GM19395 (cell line): ENCODE measurements at regions not wholly inside any gene's neighbourhood (a gene's known extent, or its start where the extent isn't known, plus 50 kb on each side); places are given as distances from the start of the nearest gene placed in this dataset.
A peak's percentile ranks its signal among the peaks of the same experiment; 100 is the strongest.

Source experiments
- ATAC-seq: cut with Tn5 transposase; IDR thresholded peaks from one replicate; pipeline ENCODE4 v1.9.1; 2021; ENCODE audit warnings: mild to moderate bottlenecking, moderate library complexity; ENCODE audit not compliant: unreplicated experiment

DNA sequence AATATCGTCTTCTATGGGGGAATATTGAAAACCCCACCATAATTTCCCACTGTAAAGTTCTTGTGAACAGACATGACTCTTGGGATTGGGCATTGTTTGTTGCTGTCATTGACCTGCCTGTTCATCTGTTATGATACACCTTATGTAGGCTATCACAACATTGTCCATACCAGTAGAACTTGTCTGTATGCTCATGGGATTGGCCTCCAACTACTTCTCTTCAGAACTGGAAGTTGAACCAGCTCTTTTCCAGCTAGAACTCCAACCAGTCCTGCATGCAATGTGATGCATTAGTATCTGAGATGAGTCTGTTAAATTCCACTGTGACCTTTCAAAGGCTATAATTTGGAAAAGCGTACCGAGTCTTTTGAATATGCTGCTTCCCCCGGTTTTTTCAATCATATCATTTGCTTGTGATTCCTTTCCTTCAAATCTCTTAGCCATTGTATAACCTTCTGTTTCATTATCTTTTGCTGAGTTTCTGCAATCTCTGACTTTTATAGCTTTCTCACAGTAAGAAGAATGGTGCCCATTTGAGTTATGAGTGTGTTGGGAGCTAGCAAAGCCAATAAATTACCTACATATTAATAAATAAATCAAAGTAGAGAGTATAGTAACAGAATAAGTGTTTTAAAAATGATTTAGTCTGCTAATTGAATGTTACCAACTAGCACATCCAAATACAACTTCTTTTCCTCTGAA, 101.9 kb downstream of the PLK2 start:
- ATAC-seq: no peak

DNA sequence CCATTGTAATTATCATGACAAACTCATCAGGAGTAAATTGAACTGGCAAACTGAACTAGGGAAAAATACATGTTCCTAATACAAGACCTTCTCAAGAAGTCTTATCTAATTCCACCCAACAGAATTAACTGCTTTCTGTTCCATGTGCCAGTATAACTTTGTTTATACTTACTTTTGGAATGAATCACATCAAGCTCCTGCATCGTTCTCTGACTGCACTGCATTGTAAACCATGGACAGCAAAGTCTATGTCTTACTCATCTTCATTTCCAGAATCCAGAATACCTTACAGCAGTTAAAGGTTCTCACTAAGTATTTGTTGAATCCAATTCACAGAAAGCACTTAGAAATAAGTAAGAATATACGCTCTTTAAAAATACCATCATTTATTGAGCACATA, 102.8 kb downstream of the PLK2 start:
- ATAC-seq: no peak

DNA sequence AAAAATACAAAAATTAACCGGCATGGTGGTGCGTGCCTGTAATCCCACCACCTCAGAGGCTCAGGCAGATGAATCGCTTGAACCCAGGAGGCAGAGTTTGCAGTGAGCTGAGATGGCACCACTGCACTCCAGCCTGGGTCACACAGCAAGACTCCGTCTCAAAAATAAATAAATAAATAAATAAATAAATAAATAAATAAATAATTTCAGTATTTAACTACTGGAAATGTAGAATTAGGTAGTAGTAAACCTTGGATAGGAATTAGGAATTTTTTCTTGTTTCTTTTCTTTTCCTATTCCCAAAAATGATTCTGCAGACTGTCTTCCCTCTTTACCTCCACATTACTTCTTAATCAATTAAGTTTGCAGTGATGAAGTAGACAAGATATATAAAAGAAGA, 103.2 kb downstream of the PLK2 start:
- no peak for ATAC-seq

GRCh38 chr5:58354827-58355226, 105.1 kb downstream of the PLK2 start:
- no peak for ATAC-seq

GRCh38 chr5:58353992-58354391, 105.9 kb downstream of the PLK2 start:
- ATAC-seq: no peak

DNA sequence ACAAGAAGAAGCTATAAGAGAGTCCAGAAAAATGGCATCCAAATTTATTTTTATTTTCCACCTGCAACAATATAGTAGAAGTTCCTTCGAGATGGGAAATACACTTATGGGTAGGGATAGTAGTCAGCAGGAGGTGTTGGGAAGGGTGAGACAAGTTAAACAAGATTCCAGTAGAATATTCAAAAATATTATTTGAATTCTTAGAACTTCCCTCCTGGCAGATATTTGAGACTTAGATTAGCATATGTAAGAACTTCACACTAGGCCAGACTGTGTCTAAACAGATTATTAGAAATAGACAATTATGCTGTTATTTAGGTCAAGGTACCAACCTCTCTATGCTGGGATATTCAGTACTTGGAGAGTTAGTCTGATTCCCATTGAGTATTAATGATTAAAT, 108.7 kb downstream of the PLK2 start:
- ATAC-seq: no peak

GRCh38 chr5:58348996-58349728, 110.7 kb downstream of the PLK2 start:
- no peak for ATAC-seq

GRCh38 chr5:58346041-58346440, 113.8 kb downstream of the PLK2 start:
- no peak for ATAC-seq

GRCh38 chr5:58341476-58341875, 118.4 kb downstream of the PLK2 start:
- no peak for ATAC-seq

DNA sequence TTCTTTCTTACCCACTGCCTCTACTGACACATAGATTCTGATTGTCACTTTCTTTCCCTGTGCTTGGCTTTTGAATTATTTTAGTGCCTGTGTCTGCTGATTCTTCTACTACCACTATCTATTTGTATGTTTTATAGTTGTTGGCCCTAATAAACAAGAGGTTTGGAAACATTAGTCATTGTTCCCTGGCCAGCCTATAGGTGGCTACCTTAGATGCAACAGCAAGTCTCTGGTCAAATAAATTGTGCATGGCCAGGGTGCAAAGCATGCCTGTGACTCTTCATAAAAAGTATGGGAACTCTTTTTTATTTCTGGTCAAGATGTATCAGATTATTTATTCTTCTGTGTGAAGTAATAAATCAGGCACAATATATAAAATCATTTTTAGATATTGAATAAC, 124.4 kb downstream of the PLK2 start:
- no peak for ATAC-seq

- no peak for ATAC-seq
These were observed 125.9 kb downstream of the PLK2 start for GRCh38 chr5:58334035-58334434.

- no peak for ATAC-seq
These were observed 129.1 kb downstream of the PLK2 start for GRCh38 chr5:58330781-58331180.

- ATAC-seq: peak; percentile 82
These were observed 132.6 kb downstream of the PLK2 start for GRCh38 chr5:58327289-58327688.

GRCh38 chr5:58326022-58326421, 133.9 kb downstream of the PLK2 start:
- ATAC-seq: no peak

- ATAC-seq: no peak
These were observed 137.4 kb downstream of the PLK2 start for GRCh38 chr5:58322453-58322852.

DNA sequence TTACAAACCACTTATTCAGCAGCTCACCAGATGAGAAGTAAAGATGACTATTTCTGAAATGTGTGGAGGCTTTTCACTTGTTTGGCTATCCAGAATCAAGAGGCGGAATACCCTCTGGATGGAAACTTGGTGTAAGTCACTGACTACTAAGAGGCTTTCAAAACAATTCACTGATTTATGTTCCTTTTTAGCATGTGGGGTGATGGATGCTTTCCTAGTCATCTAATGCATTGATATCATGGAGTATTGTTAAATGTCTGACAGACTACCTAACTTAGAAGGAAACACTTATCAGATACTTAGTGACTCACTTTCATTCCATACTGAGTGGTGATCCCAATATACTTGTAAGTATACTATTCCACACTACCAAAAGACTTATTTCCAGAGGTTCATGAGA, 141.4 kb downstream of the PLK2 start:
- no peak for ATAC-seq

- no peak for ATAC-seq
These were observed 142.1 kb downstream of the PLK2 start for GRCh38 chr5:58317808-58318207.

DNA sequence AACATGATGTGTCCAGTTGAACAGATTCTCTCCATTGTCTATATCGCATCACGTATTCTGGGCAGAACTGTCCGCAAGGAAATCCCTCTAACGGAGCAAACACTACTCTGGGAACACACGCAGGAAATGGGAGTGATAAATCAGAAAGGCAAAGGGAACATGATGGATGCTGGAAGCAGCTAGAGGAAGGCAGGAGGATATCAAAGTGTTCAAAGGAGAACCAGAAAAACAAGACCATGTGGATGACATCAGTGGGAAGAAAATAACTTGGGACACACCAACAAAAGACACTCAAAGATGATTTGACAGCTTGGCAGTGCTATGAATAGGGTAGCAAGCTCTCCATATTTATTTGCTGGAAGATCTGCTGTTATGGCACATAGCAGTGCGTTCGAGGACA, 142.9 kb downstream of the PLK2 start:
- ATAC-seq: no peak

DNA sequence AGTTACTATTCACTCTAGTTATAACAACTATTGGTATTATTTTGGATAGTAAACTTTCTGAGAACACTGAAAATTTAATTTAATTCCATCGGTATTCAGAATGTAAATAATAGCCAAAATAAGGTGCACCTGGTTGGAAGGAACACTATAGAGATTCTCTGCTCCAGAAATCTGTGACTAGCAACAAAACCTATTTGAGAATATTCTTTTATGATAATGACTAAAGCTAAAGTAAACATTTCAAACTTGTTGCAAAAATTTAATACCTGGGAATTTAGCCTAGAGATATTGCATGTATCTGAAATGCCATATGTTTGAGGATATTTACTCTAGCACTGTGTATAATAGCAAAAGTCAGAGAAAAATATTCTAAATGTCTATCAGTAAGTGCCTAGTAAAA, 144.1 kb downstream of the PLK2 start:
- ATAC-seq: no peak

- ATAC-seq: no peak
These were observed 145.3 kb downstream of the PLK2 start for GRCh38 chr5:58314356-58315210.

DNA sequence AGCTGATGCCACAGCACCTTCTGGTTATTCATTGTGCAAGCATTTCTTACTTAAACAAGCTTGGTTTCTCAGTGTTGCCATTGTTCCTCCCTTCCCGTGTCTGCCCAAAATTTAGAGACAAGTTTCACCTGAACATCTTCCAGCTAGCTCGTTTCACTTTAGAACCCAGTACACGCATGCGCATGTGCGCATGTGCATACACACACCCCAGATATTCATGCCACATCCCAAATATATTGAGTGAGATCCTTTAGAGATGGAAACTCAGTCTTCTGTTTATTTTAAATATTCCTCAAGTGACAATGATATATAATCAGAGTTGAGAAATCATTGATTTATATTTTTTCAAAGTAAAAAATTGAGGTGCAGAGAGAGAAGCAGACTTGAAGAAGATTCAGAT, 147.6 kb downstream of the PLK2 start:
- ATAC-seq: no peak

GRCh38 chr5:58311526-58311925, 148.4 kb downstream of the PLK2 start:
- ATAC-seq: no peak
